ENCODE measurements at regions not wholly inside any gene's neighbourhood (a gene's known extent, or its start where the extent isn't known, plus 50 kb on each side); places are given as distances from the start of the nearest gene placed in this dataset.

DNA sequence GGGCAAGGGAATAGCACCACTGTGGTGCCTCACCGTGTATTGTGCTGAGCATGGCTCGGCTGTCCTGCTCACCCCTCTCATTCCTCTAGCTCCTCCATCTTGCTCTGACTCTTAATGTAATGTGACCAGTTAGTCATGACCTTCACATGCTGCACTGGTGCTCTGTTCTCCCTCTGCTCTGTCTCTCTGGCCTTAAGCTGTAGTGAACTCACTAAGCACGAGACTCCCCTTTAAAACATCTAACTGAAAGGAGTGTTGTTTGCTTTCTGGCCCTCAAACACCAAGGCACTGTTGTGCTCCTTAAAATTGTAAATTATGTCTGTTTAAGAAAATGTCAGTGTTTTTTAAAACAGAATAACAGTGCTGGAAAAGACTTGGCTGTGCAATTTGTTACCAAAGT lies 140.4 kb downstream of the HDGFL1 start:
- TF ChIP-seq EZH2 (IDR thresholded peaks at IDR 0.05; ENCODE audit: borderline replicate concordance, low read length) (no peak), CTCF (IDR thresholded peaks at IDR 0.05; ENCODE audit: low read length) (no peak)
- H3K4me1 ChIP-seq (ENCODE audit: insufficient read depth, low read length, severe bottlenecking), result no peaks in the 10 kb centered on the region
- no peak overlapping the region for H3K9ac ChIP-seq (ENCODE audit: low read length)
- no peak overlapping the region for H3K27ac ChIP-seq (ENCODE audit: low read depth, low read length, poor library complexity, severe bottlenecking)
- H3K4me2 ChIP-seq (ENCODE audit: low read length), result no peak overlapping the region
- H3K9me2 ChIP-seq (ENCODE audit: low read depth, low read length), result no peaks in the 10 kb centered on the region
- H2AFZ ChIP-seq (ENCODE audit: low read length), result no peak overlapping the region
- H3K9me3 ChIP-seq (ENCODE audit: low read length), result no peaks in the 10 kb centered on the region
- no peaks in the 10 kb centered on the region for H3K36me3 ChIP-seq (ENCODE audit: insufficient read depth, low read length)
- no peak overlapping the region for H3K4me3 ChIP-seq (ENCODE audit: low read depth, low read length, poor library complexity, severe bottlenecking)
- H3F3A ChIP-seq (ENCODE audit: insufficient read depth, low read length), result no peaks in the 10 kb centered on the region
- H3K79me2 ChIP-seq (ENCODE audit: insufficient read depth, low read length), result no peaks in the 10 kb centered on the region
- H3K27me3 ChIP-seq (ENCODE audit: insufficient read depth, low read length), result no peaks in the 10 kb centered on the region
- H4K20me1 ChIP-seq (ENCODE audit: insufficient read depth, low read length), result no peaks in the 10 kb centered on the region

DNA sequence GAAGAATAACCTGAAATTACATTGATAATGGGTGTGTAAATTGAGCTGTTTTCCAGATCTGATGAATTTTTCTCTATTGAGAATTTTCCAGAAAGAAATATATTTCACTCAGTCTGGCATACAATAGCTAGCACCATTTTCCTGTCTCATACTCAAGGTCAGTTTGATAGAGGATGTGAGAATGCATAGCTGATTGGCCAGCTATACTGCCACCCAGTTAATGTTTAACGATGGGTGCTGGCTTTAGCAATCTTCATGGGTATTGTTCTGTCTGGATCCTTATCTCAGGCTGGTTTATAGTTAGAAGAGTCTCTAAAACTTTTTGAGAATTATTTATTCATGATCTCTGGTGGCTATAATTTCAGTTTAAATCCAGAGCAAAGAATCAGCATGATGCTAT lies 147.4 kb downstream of the HDGFL1 start:
- Histone ChIP-seq H3K4me2 (ENCODE audit: low read length) (no peak overlapping the region), H2AFZ (ENCODE audit: low read length) (no peak overlapping the region), H3K27me3 (ENCODE audit: insufficient read depth, low read length) (no peaks in the 10 kb centered on the region), H3F3A (ENCODE audit: insufficient read depth, low read length) (no peaks in the 10 kb centered on the region), H3K36me3 (ENCODE audit: insufficient read depth, low read length) (no peaks in the 10 kb centered on the region), H3K4me3 (ENCODE audit: low read depth, low read length, poor library complexity, severe bottlenecking) (no peak overlapping the region), H3K79me2 (ENCODE audit: insufficient read depth, low read length) (no peaks in the 10 kb centered on the region), H3K9ac (ENCODE audit: low read length) (no peak overlapping the region), H3K27ac (ENCODE audit: low read depth, low read length, poor library complexity, severe bottlenecking) (no peak overlapping the region), H3K4me1 (ENCODE audit: insufficient read depth, low read length, severe bottlenecking) (no peaks in the 10 kb centered on the region), H3K9me2 (ENCODE audit: low read depth, low read length) (no peaks in the 10 kb centered on the region), H4K20me1 (ENCODE audit: insufficient read depth, low read length) (no peaks in the 10 kb centered on the region), H3K9me3 (ENCODE audit: low read length) (no peaks in the 10 kb centered on the region)
- TF ChIP-seq EZH2 (IDR thresholded peaks at IDR 0.05; ENCODE audit: borderline replicate concordance, low read length) (no peak), CTCF (IDR thresholded peaks at IDR 0.05; ENCODE audit: low read length) (no peak)

GRCh38 chr6:22717915-22718314 lies 148.5 kb downstream of the HDGFL1 start:
- TF ChIP-seq EZH2 (IDR thresholded peaks at IDR 0.05; ENCODE audit: borderline replicate concordance, low read length), result no peak
- TF ChIP-seq CTCF (IDR thresholded peaks at IDR 0.05; ENCODE audit: low read length), result no peak
- no peaks in the 10 kb centered on the region for H3K79me2 ChIP-seq (ENCODE audit: insufficient read depth, low read length)
- H3K36me3 ChIP-seq (ENCODE audit: insufficient read depth, low read length), result no peaks in the 10 kb centered on the region
- no peak overlapping the region for H3K9ac ChIP-seq (ENCODE audit: low read length)
- no peaks in the 10 kb centered on the region for H3K9me3 ChIP-seq (ENCODE audit: low read length)
- no peaks in the 10 kb centered on the region for H3F3A ChIP-seq (ENCODE audit: insufficient read depth, low read length)
- no peak overlapping the region for H3K4me3 ChIP-seq (ENCODE audit: low read depth, low read length, poor library complexity, severe bottlenecking)
- H3K4me2 ChIP-seq (ENCODE audit: low read length), result no peak overlapping the region
- H3K27ac ChIP-seq (ENCODE audit: low read depth, low read length, poor library complexity, severe bottlenecking), result no peak overlapping the region
- H3K4me1 ChIP-seq (ENCODE audit: insufficient read depth, low read length, severe bottlenecking), result no peaks in the 10 kb centered on the region
- H4K20me1 ChIP-seq (ENCODE audit: insufficient read depth, low read length), result no peaks in the 10 kb centered on the region
- H2AFZ ChIP-seq (ENCODE audit: low read length), result no peak overlapping the region
- no peaks in the 10 kb centered on the region for H3K9me2 ChIP-seq (ENCODE audit: low read depth, low read length)
- H3K27me3 ChIP-seq (ENCODE audit: insufficient read depth, low read length), result no peaks in the 10 kb centered on the region

Measured in OCI-LY1 (cell line).